ENCODE measurements at regions not wholly inside any gene's neighbourhood (a gene's known extent, or its start where the extent isn't known, plus 50 kb on each side); places are given as distances from the start of the nearest gene placed in this dataset.

DNA sequence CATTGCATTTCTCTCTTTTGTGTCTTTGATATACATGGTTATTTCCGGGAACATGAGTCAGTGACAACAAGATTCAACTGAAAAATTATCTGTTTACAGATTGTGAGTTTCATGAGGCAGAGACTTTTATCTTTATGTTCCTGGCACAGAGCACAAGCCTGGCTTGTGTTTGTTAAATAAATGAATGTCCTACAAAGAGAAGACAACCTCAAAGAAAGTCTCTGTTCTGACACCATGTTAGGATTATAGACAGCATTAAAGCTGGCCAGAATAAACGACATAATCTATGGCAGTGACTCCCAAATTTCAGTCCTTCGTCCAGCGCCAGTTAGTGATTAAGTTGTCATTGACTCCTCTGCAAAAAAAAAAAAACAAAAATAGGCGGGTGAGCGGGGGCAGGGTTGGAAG lies 97.4 kb upstream of the DNAJC10 start:
- TF ChIP-seq, protein P1, sequence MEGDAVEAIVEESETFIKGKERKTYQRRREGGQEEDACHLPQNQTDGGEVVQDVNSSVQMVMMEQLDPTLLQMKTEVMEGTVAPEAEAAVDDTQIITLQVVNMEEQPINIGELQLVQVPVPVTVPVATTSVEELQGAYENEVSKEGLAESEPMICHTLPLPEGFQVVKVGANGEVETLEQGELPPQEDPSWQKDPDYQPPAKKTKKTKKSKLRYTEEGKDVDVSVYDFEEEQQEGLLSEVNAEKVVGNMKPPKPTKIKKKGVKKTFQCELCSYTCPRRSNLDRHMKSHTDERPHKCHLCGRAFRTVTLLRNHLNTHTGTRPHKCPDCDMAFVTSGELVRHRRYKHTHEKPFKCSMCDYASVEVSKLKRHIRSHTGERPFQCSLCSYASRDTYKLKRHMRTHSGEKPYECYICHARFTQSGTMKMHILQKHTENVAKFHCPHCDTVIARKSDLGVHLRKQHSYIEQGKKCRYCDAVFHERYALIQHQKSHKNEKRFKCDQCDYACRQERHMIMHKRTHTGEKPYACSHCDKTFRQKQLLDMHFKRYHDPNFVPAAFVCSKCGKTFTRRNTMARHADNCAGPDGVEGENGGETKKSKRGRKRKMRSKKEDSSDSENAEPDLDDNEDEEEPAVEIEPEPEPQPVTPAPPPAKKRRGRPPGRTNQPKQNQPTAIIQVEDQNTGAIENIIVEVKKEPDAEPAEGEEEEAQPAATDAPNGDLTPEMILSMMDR (IDR thresholded peaks at IDR 0.05): no peak
- TF ChIP-seq POLR2AphosphoS5 (IDR thresholded peaks at IDR 0.05; ENCODE audit: low read depth, low read length) (no peak), TCF7L2 (IDR thresholded peaks at IDR 0.05; ENCODE audit: low read depth, low read length) (no peak)
- TF ChIP-seq, protein P2, sequence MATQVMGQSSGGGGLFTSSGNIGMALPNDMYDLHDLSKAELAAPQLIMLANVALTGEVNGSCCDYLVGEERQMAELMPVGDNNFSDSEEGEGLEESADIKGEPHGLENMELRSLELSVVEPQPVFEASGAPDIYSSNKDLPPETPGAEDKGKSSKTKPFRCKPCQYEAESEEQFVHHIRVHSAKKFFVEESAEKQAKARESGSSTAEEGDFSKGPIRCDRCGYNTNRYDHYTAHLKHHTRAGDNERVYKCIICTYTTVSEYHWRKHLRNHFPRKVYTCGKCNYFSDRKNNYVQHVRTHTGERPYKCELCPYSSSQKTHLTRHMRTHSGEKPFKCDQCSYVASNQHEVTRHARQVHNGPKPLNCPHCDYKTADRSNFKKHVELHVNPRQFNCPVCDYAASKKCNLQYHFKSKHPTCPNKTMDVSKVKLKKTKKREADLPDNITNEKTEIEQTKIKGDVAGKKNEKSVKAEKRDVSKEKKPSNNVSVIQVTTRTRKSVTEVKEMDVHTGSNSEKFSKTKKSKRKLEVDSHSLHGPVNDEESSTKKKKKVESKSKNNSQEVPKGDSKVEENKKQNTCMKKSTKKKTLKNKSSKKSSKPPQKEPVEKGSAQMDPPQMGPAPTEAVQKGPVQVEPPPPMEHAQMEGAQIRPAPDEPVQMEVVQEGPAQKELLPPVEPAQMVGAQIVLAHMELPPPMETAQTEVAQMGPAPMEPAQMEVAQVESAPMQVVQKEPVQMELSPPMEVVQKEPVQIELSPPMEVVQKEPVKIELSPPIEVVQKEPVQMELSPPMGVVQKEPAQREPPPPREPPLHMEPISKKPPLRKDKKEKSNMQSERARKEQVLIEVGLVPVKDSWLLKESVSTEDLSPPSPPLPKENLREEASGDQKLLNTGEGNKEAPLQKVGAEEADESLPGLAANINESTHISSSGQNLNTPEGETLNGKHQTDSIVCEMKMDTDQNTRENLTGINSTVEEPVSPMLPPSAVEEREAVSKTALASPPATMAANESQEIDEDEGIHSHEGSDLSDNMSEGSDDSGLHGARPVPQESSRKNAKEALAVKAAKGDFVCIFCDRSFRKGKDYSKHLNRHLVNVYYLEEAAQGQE (IDR thresholded peaks at IDR 0.05; ENCODE audit: insufficient read depth in 1 of 2, low read depth in 2 of 2, low read length in 1 of 2): no peak

All from Panc1 (cell line).